Esophagus squamous epithelium (tissue), 5 donors: ENCODE measurements at regions not wholly inside any gene's neighbourhood (a gene's known extent, or its start where the extent isn't known, plus 50 kb on each side); places are given as distances from the start of the nearest gene placed in this dataset.

Source experiments
- DNase-seq: peaks from one replicate; lab custom pipeline; 2025; lab: John Stamatoyannopoulos, UW
- H3K27ac ChIP-seq, 4 donors: fragments of 200-600 bp; sonication (generic); one replicate each; pipeline ENCODE4 v1.5.1; 2016 to 2019; ENCODE audit warnings: mild to moderate bottlenecking in 1 of 4
- H3K27me3 ChIP-seq, 4 donors: fragments of 200-600 bp; sonication (generic); 1 replicate in 3 of 4; 2 replicates in 1 of 4; pipeline versions ENCODE4 v1.5.1 to v1.6.0; 2017 to 2021; ENCODE audit warnings: antibody characterized with exemption in 1 of 4
- H3K36me3 ChIP-seq, 3 donors: fragments of 200-600 bp; sonication (generic); one replicate each; pipeline ENCODE4 v1.5.1; 2016 to 2019
- H3K4me1 ChIP-seq, 3 donors: fragments of 200-600 bp; sonication (generic); one replicate each; pipeline ENCODE4 v1.5.1; 2017 to 2019
- H3K4me3 ChIP-seq, 4 donors: fragments of 200-600 bp; sonication (generic); 1 replicate in 3 of 4; 2 replicates in 1 of 4; pipeline ENCODE4 v1.5.1; 2016 to 2019; ENCODE audit warnings: mild to moderate bottlenecking in 2 of 4, moderate library complexity in 1 of 4
- H3K9me3 ChIP-seq, 3 donors: fragments of 200-600 bp; sonication (generic); one replicate each; pipeline ENCODE4 v1.5.1; 2016 to 2019
- CTCF ChIP-seq, 6 experiments: fragments of 450-650 bp in 4 of 6; fragments of 200-600 bp in 2 of 6; sonication (generic) in 2 of 6; IDR thresholded peaks; one replicate each; pipeline ENCODE4 v1.5.1; 2016 to 2019; ENCODE audit warnings: antibody characterized with exemption in 6 of 6, mild to moderate bottlenecking in 4 of 6, moderate library complexity in 4 of 6
- POLR2A ChIP-seq, 4 donors: fragments of 450-650 bp; IDR thresholded peaks; one replicate each; pipeline ENCODE4 v1.6.1; 2017; ENCODE audit warnings: antibody characterized with exemption in 4 of 4, mild to moderate bottlenecking in 4 of 4, moderate library complexity in 3 of 4
- WGBS, 2 donors: methylation state at CpG; one replicate each; pipeline ENCODE4 v1.1.5; 2018; 5-methylcytosine and 5-hydroxymethylcytosine counted together
- intact Hi-C: fragments of 100-400 bp; cut with DNase I; formaldehyde crosslinking; loops from one replicate; pipeline ENCODE4 v1.15.0; 2022
- donor health status: DM: yes; HTN: yes; CAD: no.

GRCh38 chr1:222202831-222203230, 345.1 kb downstream of the HHIPL2 start:
- H3K9me3 ChIP-seq: no peaks in the 10 kb centered on the region
- H3K27me3 ChIP-seq: no peaks in the 10 kb centered on the region
- no peak for DNase-seq
- H3K36me3 ChIP-seq: no peaks in the 10 kb centered on the region
- WGBS, 2 donors: 70 to 81% methylated on average over 2 of the region's 2 CpGs
- TF ChIP-seq POLR2A (IDR thresholded peaks at IDR 0.05): no peak
- TF ChIP-seq CTCF (IDR thresholded peaks at IDR 0.05): no peak
- H3K27ac ChIP-seq: no peak overlapping the region
- H3K4me1 ChIP-seq: no peaks in the 10 kb centered on the region
- no peak overlapping the region for H3K4me3 ChIP-seq
- intact Hi-C loops: no loop called here

GRCh38 chr1:222196736-222197135, 351.2 kb downstream of the HHIPL2 start:
- Histone ChIP-seq H3K4me3 (no peak overlapping the region), H3K27ac (no peak overlapping the region), H3K36me3 (no peaks in the 10 kb centered on the region), H3K4me1 (no peaks in the 10 kb centered on the region), H3K9me3 (no peaks in the 10 kb centered on the region), H3K27me3 (no peaks in the 10 kb centered on the region)
- 71 to 81% methylated on average over 4 of the region's 4 CpGs for WGBS, 2 donors
- TF ChIP-seq CTCF (IDR thresholded peaks at IDR 0.05) (no peak), POLR2A (IDR thresholded peaks at IDR 0.05) (no peak)
- no peak for DNase-seq
- intact Hi-C loops: no loop called here

GRCh38 chr1:222196288-222196687, 351.6 kb downstream of the HHIPL2 start:
- no peaks in the 10 kb centered on the region for H3K27me3 ChIP-seq
- H3K9me3 ChIP-seq: no peaks in the 10 kb centered on the region
- no peak for DNase-seq
- H3K36me3 ChIP-seq: no peaks in the 10 kb centered on the region
- TF ChIP-seq CTCF (IDR thresholded peaks at IDR 0.05): no peak
- TF ChIP-seq POLR2A (IDR thresholded peaks at IDR 0.05): no peak
- H3K4me1 ChIP-seq: no peaks in the 10 kb centered on the region
- intact Hi-C loops: no loop called here
- no peak overlapping the region for H3K27ac ChIP-seq
- H3K4me3 ChIP-seq: no peak overlapping the region

GRCh38 chr1:222195857-222196256, 352.0 kb downstream of the HHIPL2 start:
- 55 to 63% methylated on average over 4 of the region's 4 CpGs for WGBS, 2 donors
- no peaks in the 10 kb centered on the region for H3K4me1 ChIP-seq

GRCh38 chr1:222189218-222189617, 358.7 kb downstream of the HHIPL2 start:
- H3K9me3 ChIP-seq: no peaks in the 10 kb centered on the region
- no peaks in the 10 kb centered on the region for H3K27me3 ChIP-seq
- 0 to 40% methylated on average over 1 of the region's 1 CpG for WGBS, 2 donors
- intact Hi-C loops: no loop called here
- H3K4me1 ChIP-seq: no peaks in the 10 kb centered on the region
- no peak for DNase-seq
- no peak overlapping the region for H3K4me3 ChIP-seq
- no peak overlapping the region for H3K27ac ChIP-seq
- no peaks in the 10 kb centered on the region for H3K36me3 ChIP-seq
- TF ChIP-seq CTCF (IDR thresholded peaks at IDR 0.05): no peak
- TF ChIP-seq POLR2A (IDR thresholded peaks at IDR 0.05): no peak

More at GRCh38 chr1:222195857-222196256, 352.0 kb downstream of the HHIPL2 start:
- DNase-seq: no peak
- intact Hi-C loops: no loop called here
- Histone ChIP-seq H3K27ac (no peak overlapping the region), H3K9me3 (no peaks in the 10 kb centered on the region), H3K27me3 (no peaks in the 10 kb centered on the region), H3K4me3 (no peak overlapping the region), H3K36me3 (no peaks in the 10 kb centered on the region)
- TF ChIP-seq POLR2A (IDR thresholded peaks at IDR 0.05) (no peak), CTCF (IDR thresholded peaks at IDR 0.05) (no peak)
